Breast epithelium (tissue), 4 donors: ENCODE measurements at regions not wholly inside any gene's neighbourhood (a gene's known extent, or its start where the extent isn't known, plus 50 kb on each side); places are given as distances from the start of the nearest gene placed in this dataset.
"Not testable (repeated sequence)": the region's sequence is repeated elsewhere in the genome, so short reads cannot be mapped to it uniquely, and the experiment has no call there.

Experiments
- DNase-seq, 2 donors: peaks; one replicate each; pipeline ENCODE4 v3.0.0-alpha.2; 2019; ENCODE audit warnings: low spot score in 2 of 2
- H3K27ac ChIP-seq, 2 donors: fragments of 200-600 bp; sonication (generic) in 1 of 2; one replicate each; pipeline ENCODE4 v1.5.1; 2016 to 2019; ENCODE audit warnings: mild to moderate bottlenecking in 1 of 2
- H3K27me3 ChIP-seq, 2 donors: fragments of 200-600 bp; sonication (generic) in 1 of 2; one replicate each; pipeline versions ENCODE4 v1.5.1 to v1.6.0; 2017 to 2019; ENCODE audit warnings: control low read depth in 1 of 2, mild to moderate bottlenecking in 1 of 2
- H3K36me3 ChIP-seq: fragments of 200-600 bp; one replicate; pipeline ENCODE4 v1.5.1; 2019
- H3K4me1 ChIP-seq, 2 donors: fragments of 200-600 bp; sonication (generic); one replicate each; pipeline ENCODE4 v1.5.1; 2016 to 2019; ENCODE audit warnings: control low read depth in 1 of 2
- H3K4me3 ChIP-seq, 3 donors: fragments of 200-600 bp; sonication (generic); 1 replicate in 2 of 3; 2 replicates in 1 of 3; pipeline ENCODE4 v1.5.1; 2016 to 2019; ENCODE audit warnings: mild to moderate bottlenecking in 3 of 3, moderate library complexity in 2 of 3
- H3K9me3 ChIP-seq, 2 donors: fragments of 200-600 bp; sonication (generic) in 1 of 2; one replicate each; pipeline ENCODE4 v1.5.1; 2016 to 2019; ENCODE audit warnings: control low read depth in 1 of 2
- POLR2A ChIP-seq: fragments of 450-650 bp; IDR thresholded peaks from one replicate; pipeline ENCODE4 v1.6.1; 2016; ENCODE audit warnings: antibody characterized with exemption, mild to moderate bottlenecking, moderate library complexity
- POLR2AphosphoS5 ChIP-seq, 3 donors: sonication (generic); formaldehyde crosslinking; IDR thresholded peaks; one replicate each; pipeline ENCODE4 v1.6.1; 2017; ENCODE audit warnings: antibody characterized with exemption in 3 of 3
- intact Hi-C: fragments of 100-400 bp; cut with DNase I; formaldehyde crosslinking; loops from one replicate; pipeline ENCODE4 v1.15.1; 2023; ENCODE audit warnings: low total_unique reads
- TF ChIP-seq, protein P1 (sequence below), 3 donors: fragments of 450-650 bp; IDR thresholded peaks; one replicate each; pipeline ENCODE4 v1.5.1; 2016 to 2017; ENCODE audit warnings: antibody characterized with exemption in 3 of 3, mild to moderate bottlenecking in 3 of 3, moderate library complexity in 3 of 3

DNA sequence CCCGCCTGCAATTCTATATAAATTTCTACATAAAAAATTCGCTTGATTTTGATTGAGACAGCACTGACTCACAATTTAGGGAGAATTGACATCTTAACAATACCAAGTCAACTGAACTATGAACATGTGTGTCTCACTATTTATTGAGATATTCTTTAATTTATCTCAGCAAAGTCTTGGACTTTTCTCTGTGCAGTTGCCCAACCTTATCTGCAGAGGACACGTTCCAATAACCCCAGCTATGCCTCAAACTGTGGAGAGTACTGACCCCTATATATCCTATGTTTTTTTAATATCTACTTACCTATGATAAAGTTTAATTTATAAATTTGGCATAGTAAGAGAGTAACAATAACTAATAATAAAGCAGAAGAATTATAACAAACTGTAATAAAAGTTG lies 69.4 kb upstream of the PIP4K2A start:
- H3K4me1 ChIP-seq = no peaks in the 10 kb centered on the region
- intact Hi-C loops = no loop called here
- no peak overlapping the region for H3K4me3 ChIP-seq
- no peaks in the 10 kb centered on the region for H3K27me3 ChIP-seq
- H3K9me3 ChIP-seq = no peaks in the 10 kb centered on the region
- TF ChIP-seq POLR2A (no peak), POLR2AphosphoS5 (IDR thresholded peaks at IDR 0.05) (no peak)
- TF ChIP-seq, protein P1, sequence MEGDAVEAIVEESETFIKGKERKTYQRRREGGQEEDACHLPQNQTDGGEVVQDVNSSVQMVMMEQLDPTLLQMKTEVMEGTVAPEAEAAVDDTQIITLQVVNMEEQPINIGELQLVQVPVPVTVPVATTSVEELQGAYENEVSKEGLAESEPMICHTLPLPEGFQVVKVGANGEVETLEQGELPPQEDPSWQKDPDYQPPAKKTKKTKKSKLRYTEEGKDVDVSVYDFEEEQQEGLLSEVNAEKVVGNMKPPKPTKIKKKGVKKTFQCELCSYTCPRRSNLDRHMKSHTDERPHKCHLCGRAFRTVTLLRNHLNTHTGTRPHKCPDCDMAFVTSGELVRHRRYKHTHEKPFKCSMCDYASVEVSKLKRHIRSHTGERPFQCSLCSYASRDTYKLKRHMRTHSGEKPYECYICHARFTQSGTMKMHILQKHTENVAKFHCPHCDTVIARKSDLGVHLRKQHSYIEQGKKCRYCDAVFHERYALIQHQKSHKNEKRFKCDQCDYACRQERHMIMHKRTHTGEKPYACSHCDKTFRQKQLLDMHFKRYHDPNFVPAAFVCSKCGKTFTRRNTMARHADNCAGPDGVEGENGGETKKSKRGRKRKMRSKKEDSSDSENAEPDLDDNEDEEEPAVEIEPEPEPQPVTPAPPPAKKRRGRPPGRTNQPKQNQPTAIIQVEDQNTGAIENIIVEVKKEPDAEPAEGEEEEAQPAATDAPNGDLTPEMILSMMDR (IDR thresholded peaks at IDR 0.05) = no peak
- H3K36me3 ChIP-seq = no peaks in the 10 kb centered on the region
- no peak for DNase-seq
- no peak overlapping the region for H3K27ac ChIP-seq

DNA sequence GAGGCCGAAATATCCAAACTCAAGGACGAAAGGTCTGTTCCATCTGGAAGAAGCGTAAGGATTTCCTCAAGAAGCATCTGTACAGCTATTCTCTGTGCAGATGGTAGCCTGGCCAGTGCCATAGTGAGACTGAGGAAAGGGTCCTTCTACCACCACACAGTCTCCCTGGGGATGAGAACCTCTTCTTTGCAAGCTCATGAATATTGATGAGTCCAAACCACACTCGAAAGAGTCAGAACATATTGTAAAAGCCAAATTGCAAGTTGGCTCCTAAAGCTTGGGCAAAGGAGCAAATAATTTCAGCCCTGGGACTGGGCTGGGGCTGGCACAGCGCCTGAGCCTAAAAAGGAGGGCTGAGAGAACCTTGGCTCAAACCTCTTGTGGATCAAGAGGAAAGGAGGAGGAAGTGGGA lies 66.1 kb upstream of the PIP4K2A start:
- Histone ChIP-seq H3K27ac (no peak overlapping the region), H3K27me3 (no peaks in the 10 kb centered on the region), H3K36me3 (no peaks in the 10 kb centered on the region), H3K4me3 (no peak overlapping the region), H3K9me3 (no peaks in the 10 kb centered on the region), H3K4me1 (no peaks in the 10 kb centered on the region)
- no peak for DNase-seq
- TF ChIP-seq POLR2A (no peak), POLR2AphosphoS5 (IDR thresholded peaks at IDR 0.05) (no peak)
- TF ChIP-seq, protein P1 (IDR thresholded peaks at IDR 0.05) = no peak
- intact Hi-C loops = no loop called here

DNA sequence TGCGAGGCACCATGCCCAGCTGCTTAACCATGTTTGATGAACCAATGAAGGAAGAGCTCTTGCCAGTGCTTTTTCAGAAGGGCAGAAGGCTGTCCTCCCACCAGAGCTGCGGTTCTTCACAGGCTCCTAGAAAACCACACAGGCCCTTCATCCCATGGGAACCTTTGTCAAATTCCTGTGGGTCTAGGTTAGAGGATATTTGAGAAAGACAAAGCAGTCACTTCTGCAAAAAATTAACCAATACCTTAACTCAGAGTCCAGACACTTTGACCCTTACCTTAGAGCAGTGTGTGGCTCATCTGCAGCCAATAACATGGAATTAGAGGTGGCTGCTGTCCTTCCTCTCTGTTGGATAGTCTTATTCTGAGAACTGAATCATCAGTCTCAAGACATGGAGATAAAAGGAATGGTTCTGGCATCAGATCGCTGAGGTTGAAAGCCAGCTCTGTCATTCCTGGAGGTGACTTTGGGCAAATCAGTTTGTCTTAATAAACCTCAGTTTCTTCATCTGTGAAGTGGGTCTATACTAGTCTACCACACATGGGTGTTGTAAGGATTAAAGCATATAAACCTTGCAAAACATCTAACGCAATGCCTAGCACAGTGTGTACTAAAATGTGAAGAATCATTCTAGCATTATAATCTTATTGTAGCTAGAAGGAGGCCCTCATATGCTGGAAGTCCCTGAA lies 65.1 kb upstream of the PIP4K2A start:
- no peaks in the 10 kb centered on the region for H3K27me3 ChIP-seq
- TF ChIP-seq, protein P1 (IDR thresholded peaks at IDR 0.05) = no peak
- TF ChIP-seq POLR2A (no peak), POLR2AphosphoS5 (IDR thresholded peaks at IDR 0.05) (no peak)
- no peak for DNase-seq
- intact Hi-C loops = no loop called here
- H3K4me1 ChIP-seq = no peaks in the 10 kb centered on the region
- no peak overlapping the region for H3K27ac ChIP-seq
- H3K36me3 ChIP-seq = no peaks in the 10 kb centered on the region
- no peaks in the 10 kb centered on the region for H3K9me3 ChIP-seq
- no peak overlapping the region for H3K4me3 ChIP-seq

DNA sequence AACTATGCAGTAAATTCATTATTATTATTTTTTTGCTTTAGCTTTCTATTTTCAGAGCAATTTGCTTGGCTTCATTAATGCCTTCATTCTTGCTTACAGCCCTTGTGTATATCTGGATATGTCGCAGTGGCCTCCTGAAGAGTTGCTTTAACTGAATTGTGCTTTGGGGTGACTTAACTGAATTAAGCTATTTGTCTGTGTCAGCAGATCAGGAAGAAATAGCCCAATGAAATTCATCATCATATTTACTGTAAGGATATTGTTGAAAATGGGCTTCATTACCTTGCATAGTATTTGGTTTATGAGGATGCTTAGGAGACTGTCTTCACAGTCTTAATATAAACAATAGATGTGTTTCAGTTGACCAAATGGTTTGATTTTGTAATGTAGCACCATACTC lies 59.7 kb upstream of the PIP4K2A start:
- Histone ChIP-seq H3K9me3 (no peaks in the 10 kb centered on the region), H3K4me1 (no peaks in the 10 kb centered on the region), H3K27me3 (no peaks in the 10 kb centered on the region), H3K4me3 (no peak overlapping the region), H3K36me3 (no peaks in the 10 kb centered on the region), H3K27ac (no peak overlapping the region)
- intact Hi-C loops = no loop called here
- no peak for DNase-seq
- no peak for TF ChIP-seq POLR2A
- TF ChIP-seq, protein P1 (IDR thresholded peaks at IDR 0.05) = no peak
- TF ChIP-seq POLR2AphosphoS5 (IDR thresholded peaks at IDR 0.05) = no peak

DNA sequence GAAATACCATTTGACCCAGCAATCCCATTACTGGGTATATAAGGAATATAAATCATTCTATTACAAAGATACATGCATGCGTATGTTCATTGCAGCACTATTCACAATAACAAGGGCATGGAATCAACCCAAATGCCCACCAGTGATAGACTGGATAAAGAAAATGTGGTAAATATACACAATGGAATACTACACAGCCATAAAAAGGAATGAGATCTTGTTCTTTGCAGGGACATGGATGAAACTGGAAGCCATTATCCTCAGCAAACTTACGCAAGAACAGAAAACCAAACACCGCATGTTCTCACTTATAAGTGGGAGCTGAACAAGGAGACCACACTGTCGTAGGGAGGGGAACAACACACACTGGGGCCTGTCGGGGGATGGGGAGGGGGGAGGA lies 57.3 kb upstream of the PIP4K2A start:
- DNase-seq, H3K27ac ChIP-seq, H3K4me3 ChIP-seq, intact Hi-C loops, H3K4me1 ChIP-seq, H3K36me3 ChIP-seq, H3K9me3 ChIP-seq, H3K27me3 ChIP-seq: not testable (repeated sequence)

DNA sequence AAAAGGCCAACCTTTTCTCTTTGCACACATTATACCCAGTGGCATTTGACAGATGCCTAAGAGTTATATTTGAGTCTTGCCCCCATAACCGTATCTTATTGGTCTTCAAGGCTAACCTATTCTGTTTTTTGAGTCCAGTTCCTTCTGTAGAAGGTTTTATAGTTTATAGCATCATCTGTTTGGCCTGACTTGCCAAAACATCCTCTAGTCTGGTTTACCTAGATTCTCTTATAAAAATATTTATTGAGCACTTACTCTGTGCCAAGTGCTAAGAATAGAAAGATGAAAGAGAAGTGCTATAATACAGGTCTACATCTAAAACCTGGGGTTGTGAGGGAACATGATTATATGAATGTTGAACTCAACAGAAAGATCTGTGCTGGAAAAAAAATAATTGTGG lies 55.9 kb upstream of the PIP4K2A start:
- Histone ChIP-seq H3K9me3 (no peaks in the 10 kb centered on the region), H3K36me3 (no peaks in the 10 kb centered on the region), H3K4me3 (no peak overlapping the region), H3K27me3 (no peaks in the 10 kb centered on the region), H3K27ac (no peak overlapping the region), H3K4me1 (no peaks in the 10 kb centered on the region)
- DNase-seq = no peak
- intact Hi-C loops = no loop called here
- TF ChIP-seq POLR2A (no peak), POLR2AphosphoS5 (IDR thresholded peaks at IDR 0.05) (no peak)
- TF ChIP-seq, protein P1 (IDR thresholded peaks at IDR 0.05) = no peak
